GM21786 (cell line): ENCODE measurements at regions not wholly inside any gene's neighbourhood (a gene's known extent, or its start where the extent isn't known, plus 50 kb on each side); places are given as distances from the start of the nearest gene placed in this dataset.

ENCODE experiments used
- ATAC-seq: cut with Tn5 transposase; IDR thresholded peaks from one replicate; pipeline ENCODE4 v1.9.1; 2021; ENCODE audit not compliant: unreplicated experiment

DNA sequence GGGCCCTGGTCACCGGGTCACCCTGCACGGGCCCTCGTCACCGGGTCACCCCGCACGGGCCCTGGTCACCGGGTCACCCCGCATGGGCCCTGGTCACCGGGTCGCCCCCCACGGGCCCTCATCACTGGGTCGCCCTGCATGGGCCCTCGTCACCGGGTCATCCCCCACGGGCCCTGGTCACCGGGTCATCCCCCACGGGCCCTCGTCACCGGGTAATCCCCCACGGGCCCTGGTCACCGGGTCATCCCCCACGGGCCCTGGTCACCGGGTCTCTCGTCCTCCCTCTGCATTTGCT, 77.6 kb downstream of the RIPK4 start:
- ATAC-seq = no peak

DNA sequence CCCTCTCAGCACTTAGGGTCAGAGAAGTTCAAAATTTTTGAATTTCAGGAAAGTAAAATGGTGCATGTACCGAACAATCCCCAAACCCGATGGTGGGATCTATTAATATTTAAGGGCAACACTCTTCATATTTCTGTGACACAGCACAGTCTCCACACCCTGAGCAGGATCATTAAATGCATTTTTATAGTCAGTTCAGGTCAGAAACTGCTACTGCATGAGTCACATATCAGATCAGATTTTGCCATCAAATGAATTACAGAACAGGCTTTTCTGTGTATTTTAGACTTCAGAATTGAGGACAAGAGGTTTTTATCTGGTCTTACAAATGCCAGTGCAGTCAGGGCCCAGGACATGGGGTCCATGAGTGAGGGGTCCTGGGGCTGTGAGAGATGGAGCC, 79.2 kb downstream of the RIPK4 start:
- no peak for ATAC-seq

DNA sequence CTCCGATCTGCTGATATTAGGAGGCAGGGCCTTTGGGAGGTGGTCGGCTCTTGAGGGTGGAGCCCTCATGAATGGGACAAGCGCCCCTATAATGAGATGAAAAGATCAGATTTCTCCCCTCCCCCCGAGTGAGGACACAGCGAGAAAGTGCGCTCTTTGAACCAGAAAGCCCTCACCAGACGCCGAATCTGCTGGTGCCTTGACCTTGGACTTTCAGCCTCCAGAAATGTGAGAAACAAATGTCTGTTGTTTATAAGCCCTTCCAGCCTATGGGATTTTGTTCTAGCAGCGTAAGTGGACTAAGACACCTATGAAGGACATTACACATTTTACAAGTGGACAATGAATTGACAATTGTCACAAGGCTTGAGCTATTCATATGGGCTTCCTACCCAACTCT, 80.2 kb downstream of the RIPK4 start:
- ATAC-seq = no peak

DNA sequence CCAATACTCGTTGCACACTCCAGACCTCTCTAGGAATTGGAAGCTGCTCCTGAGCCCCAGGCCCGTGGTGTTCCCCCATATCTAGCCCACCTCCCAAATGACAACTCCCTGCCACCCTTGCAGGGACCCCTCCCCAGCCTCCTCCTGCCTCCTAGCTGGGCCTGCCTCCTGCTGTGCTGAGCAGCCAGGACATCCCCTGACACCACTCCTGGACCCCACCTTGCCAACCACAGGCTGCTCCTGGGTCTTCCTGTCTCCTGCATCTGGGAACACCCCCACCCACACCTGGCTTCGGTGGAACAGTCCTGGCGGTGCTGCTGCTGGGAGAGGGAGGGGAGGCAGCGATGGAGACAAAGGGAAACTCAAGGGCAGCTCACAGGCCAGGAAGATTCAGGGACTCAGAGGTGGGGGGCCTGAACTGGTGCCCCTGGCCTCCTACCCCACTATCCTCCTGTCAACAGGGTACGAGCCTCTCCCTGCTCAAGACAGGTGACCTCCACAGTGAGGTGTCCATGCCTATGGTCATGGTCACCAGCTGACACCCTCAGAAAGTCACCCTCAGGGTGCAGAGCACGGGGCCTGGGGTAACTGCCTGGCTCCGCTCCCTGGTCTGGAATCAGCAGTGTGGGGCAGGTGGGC, 81.2 kb downstream of the RIPK4 start:
- ATAC-seq = no peak

DNA sequence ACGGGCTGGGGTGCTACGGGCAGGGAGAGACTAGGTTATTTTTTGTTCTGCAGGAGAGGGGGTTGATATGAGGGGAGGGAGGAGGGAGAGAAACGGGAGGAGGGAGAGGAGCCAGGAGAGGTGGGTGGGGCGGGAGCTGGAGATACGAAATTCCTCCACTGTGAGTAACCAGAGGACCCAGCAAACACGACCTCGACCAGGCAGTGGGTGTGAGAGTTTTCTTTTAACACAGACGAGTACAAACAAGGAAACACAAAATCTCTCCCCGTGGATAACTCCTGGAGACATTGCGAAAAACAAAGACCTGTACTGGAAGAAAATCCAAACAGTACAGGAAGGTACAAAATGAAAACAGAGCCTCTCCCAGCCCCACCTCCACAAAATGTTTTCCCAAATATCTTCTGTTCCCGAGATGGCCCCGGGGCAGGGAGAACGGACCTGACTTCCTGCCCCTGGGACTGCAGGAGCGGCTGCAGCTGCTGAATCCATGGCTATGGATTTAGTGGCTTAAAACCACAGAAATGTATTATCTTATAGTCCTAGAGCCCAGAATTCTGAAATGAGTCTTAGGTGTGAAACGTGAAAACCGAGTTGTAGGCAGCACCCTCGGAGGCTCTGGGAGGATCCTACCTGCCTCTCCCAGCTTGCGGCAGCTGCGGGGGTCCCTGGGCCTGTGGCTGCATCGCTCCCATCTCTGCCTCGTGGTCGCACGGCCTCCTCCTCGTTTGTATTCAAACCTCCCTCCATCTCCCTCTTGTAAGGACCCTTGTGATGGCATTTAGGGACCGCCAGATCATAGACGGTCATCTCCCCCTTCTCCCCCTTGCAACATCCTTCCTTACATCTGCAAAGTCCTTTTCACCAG, 82.2 kb downstream of the RIPK4 start:
- no peak for ATAC-seq

DNA sequence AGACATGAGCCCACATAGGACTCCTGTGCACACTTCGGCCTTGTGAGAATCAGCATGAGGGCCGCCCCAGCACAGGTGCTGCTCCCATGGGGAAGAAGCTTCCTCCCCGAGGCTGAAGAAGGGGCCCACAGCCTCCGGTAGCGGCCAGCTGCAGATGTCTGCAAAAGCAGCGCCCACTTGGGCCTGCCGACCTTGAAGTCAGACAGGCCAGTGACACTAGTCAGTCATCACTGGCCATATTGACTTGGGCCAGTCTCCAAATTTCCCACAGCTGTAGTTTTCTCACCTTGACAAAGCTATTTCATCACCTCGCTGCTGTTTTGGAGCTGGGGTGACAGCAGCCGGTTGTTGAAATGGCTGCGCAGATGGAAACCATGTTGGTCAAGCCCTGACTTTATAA, 83.0 kb downstream of the RIPK4 start:
- ATAC-seq = no peak

DNA sequence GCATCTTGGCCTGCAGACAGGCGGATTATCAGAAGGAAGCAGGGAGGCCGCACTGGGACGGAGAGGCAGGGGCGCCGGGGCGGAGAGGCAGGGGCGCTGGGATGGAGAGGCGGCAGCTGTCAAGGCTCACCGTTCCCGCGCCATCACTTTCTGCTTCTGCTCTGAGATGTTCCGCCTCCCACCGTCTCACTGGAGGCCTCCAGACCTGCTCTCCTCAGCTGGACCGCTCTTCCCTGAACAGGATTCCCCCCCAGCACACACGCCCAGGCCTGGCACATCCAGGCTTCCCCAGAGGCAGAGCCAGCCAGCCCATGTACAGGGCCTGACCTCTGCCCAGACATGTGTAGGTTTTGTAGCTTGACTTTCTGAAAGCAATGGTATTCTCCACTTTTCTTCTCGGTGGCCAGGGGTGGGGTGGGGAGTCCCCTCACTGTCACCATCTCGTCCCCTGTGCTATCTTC, 84.1 kb downstream of the RIPK4 start:
- no peak for ATAC-seq

DNA sequence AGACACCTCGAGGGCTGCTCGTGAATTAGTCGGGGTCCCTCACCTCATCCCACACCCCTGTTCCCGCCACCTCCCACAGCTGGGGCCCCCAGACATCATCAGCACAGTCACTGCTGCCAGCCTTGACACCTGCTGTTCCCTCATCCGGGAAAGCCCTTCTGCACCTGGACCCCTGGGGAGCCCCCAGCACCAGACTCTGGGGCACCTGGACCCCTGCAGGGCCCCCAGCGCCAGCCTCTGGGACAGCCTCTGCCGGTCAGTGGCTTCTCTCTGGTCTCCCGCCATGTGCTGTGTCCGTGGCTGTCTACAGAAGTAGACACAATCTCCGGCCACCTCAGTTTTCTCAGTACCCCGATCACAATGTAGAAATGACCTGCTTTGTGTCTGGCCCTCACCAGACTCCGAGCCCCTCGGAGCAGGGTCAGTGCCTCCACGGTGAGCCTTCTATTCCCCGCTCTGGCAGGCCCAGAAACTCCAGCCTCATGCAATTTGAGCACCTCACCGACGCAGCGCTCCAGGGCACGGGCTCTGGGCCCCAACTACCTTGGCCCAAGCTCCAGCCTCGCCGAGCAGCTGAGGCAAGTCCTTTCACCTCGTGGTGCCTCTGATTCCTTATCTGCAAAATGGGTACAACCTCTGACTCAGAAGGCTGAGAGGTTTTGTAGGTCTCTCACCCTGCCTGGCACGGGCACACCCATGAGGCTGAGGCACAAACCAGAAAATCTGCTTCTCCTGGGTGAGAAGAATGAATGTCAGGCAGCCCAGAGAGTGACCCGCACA, 84.7 kb downstream of the RIPK4 start:
- no peak for ATAC-seq

DNA sequence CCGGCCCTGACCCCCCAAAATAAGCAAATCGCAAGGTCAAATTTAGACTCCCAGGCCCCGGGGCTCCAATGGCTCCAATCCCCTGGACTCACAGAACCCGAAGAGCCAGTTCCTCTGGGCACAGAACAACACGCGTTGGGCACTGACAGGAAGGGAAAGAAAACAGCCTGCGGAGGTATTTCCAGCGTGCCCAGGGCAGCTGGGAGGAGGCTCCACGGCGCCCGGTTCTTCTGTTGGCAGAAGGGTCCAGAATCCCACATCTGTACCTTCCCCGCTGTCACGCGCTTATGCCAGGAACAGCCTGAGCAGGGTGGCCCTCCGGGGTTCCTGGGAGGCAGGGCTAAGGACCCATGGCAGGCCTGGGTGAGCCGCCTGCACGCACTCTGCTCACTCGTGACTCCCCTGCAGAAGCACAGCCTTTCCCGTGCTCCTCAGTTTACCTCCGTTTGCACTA, 85.5 kb downstream of the RIPK4 start:
- ATAC-seq = no peak

DNA sequence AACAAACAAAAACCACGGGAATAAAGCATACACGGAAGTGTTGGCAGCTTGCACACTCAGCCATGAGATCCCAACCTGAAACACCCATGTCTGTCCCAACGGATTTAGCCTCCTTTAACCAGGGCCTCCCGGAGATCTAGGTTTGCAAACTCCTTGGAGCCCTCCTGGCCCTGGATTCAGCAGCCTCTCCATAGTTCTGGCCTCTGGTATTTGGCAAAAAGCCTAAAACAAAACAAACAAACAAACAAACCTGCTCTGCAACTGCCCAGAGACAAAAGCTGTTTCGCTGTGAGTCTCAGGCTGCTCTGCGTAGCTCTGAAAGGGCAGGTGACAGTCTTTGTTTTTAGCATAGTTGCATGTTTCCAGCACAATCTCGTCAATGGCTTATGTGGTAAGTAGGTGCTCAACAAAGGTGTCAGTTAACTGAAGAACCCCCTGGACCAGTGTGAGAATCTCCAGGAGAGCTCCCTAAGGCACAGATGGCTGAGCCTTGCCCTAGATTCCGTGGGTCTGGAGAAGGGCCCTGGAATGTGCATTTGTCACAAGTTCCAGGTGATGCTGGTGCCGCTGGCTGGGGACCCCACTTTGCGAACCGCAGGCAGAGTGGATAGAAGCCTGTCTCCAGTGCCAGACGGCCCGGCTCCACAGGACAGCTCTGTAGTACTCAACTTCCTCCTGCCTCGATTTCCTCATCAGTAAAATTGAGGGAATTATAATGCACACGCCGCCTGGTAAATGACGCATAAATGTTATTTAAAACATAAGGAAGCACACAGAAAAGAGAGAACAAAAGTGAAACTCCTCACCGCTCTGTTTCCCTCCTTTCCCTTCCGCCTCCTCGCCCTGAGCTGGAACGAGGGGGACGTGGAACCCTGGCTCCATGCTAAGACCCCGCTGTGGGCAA, 86.2 kb downstream of the RIPK4 start:
- ATAC-seq = no peak

DNA sequence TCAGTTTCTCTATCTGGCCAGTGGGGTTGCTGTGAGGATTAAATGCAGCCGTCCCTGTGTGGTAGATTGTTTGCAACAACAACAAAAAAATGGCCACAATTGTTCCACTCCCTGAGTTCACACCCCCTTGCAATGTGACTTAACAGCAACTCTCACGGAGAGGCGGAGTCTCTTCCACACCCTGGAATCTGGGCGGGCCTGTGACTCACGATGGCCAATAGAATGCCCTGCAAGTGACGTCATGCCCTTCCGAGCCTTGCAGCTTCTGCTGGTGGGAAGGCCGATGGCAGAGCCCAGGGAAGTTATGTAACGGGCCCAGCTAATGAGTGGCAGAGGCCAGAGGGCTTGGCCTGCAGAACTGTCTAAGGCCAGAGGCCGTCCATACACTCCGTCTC, 87.9 kb downstream of the RIPK4 start:
- ATAC-seq = no peak

DNA sequence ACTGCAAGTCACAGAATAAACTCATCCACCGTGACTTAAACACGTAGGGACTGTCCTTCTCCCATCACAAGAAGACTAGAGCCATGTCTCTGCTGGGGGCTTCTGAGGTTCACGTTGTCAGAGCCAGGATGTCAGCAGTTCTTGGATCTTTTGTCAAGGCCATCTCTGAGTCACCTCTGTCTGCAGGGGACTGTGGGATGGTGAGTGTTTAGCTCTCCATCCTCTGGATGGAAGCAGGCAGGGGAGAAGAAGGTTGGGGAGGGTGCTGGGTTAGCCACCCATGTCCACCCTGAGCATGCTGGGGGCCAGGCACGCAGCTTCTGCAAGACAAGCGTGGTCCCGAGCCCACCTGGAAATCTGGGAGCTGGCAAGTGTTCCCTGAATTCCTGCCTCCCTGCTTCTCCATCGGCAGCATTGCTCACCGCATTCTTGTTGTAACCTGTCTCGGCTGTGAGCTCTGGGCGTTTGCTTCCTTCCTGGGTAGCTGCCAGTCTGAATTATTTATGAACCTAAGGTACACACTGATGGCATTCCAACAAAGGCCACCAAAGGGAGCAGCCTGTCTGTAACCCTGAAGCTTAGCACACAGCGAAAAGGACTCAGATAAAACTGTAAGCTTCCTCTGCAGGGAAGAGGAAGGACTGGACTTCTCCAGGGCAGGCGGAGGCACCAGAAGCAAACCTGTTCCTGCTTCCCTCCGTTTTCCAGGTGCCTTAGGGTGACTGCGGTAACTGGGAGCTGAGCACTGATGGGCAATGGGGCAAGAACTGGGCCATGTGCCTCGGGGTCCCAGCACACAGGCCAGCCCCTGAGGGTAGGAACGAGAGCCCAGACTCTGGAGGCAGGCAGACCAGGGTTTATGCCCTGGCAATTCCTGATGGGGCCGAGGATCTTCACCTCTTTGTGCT, 88.6 kb downstream of the RIPK4 start:
- no peak for ATAC-seq

DNA sequence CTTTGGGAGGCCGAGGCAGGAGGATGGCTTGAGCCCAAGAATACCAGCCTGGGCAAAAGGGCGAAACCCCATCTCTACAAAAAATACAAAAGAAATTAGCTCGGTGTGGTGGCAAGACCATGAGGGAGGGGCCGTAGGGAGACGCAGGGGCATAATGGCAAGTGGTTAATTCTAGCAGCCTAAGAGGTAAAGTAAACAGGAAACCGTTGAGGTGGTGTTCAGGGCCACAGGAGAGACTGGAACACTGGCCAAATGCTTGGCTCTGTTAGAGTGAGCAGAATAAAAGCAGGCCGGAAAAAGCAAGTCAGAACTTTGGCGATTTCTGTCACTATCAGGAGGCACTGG, 89.2 kb downstream of the RIPK4 start:
- ATAC-seq = no peak

DNA sequence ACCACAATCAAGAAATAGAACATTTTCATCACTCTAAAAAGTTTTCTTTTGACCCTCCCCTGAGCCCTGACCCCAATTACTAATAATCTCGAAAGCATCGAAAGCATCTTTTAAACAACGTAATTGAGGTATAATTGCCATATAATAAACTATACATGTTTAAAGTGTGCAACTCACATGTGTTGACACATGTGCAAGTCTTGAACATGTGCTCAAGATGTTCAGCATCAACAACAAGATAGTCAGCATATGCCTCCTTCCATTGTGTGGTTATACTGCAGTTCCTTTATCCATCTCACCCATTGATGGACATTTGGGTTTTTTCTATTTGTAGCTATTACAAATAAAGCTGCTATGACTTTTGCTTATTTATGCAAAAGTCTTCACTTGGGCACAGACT, 90.7 kb downstream of the RIPK4 start:
- no peak for ATAC-seq

DNA sequence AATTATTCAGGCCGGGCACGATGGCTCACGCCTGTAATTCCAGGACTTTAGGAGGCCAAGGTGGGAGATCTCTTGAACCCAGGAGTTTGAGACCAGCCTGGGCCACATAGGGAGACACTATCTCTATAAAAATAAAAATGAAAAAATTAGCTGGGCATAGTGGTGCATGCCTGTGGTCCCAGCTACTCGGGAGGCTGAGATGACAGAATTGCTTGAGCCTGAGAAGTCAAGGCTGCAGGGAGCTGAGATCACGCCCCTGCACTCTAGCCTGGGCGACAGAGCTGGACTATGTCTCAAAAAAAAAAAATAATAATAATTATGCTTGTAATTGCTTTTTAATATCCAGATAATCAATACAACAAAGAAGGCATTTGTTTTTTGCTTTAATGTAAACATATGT, 91.3 kb downstream of the RIPK4 start:
- ATAC-seq = no peak

DNA sequence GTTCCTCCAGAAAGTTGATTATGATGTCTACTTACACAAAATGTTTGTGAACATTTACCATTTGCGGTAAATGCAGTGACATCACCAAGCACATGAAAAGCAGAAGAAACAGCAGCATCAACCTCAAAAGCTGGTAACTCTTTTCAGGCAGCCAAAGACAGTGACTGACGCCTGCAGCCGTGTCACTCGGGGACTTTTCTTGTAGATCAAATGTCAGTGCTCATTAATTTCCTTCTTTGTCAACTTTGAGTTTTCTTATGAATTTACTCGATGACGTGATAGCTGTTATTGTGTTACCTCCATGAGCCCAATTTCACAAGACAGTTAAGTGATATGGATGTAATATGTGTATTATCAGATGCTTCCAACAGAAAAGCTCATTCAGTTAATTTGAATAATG, 92.5 kb downstream of the RIPK4 start:
- ATAC-seq = no peak

DNA sequence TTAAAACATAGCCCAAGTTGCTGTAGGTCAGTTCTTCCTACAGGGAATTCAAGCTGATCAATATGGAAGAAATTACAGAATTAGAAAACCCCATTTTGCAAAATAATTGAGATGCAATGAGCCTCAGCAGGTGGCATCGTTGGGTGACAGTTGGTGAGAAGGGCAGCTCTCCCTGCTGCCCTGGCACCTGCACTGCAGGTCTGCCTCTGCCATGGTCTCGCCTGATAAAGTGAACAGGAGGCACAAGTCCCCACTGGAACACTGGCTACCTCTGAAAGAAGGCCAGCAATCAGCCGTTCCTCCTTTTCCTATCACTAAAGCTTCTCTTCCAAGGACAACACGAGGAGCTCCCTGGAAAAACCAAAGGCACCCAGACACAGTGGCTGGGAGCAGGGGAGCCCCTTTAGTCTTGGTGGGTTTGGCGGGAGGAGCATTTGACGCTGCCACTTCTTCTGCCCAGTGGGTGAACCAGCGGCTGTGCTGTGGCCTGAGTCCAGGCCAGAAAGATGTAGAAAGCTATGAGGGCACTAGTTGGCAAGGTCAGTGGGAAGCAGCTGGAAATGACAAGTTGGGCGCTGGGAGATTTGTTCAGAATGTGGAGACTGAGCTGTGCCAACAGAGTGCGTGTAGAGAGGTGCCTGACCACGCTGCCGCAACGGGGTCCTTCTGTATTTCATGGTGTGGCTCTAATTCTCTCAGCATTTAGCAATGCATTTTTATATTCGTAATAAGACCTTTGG, 93.1 kb downstream of the RIPK4 start:
- no peak for ATAC-seq

DNA sequence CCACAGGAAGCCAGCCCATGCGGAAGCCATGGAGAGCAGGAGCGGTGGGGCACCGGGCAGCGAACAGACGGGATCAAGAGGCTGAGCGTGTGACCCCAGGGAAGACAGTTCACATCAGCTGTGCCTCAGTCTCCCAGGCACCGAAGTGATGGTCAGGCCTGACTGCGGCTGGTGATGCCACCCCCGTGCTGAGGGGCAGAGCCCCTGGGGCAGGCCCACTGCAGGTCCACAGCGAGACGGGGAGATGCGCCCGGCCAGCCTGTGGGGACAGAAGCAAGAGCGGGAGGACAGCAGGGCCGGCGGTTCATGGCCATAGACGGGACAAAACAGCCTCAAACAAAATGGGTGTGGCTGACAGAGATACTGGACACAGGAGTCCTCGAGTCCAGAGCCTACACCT, 93.8 kb downstream of the RIPK4 start:
- no peak for ATAC-seq

DNA sequence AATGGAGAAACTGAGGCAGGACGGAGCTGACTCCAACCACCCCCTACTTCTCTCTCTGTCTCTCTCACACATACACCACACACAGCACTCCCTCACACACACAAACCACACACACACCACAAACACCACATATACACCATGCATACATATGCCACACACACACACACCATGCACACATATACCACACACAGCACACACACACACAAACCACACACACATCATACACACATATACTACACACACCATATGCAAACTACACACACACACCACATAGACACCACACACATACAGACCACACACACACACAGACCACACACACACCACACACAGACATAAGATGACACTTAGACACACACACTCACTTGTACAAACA, 94.3 kb downstream of the RIPK4 start:
- ATAC-seq = no peak
